HG03521 (cell line): ENCODE measurements at regions not wholly inside any gene's neighbourhood (a gene's known extent, or its start where the extent isn't known, plus 50 kb on each side); places are given as distances from the start of the nearest gene placed in this dataset.

Experiments
- ATAC-seq: cut with Tn5 transposase; IDR thresholded peaks from one replicate; pipeline ENCODE4 v1.9.1; 2021; ENCODE audit warnings: mild to moderate bottlenecking, moderate library complexity; ENCODE audit not compliant: unreplicated experiment

DNA sequence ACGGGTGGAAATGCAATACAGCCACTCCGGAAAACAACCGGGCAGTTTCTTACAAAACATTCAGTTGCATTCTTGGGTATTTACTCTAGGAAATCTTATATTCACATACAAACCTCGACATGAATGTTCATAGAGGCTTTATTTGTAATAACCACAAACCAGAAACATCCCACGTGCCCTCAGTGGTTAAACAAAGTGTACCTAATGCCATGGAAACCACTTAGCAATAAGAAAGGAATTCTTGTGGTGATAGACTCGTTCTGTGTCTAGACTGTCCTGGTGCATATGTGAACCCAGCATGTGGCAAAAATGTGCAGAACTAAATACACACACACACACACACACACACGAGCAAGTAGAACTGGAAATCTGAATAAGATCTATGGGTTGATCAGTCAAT is 1073.3 kb downstream of the TBC1D22A start:
- ATAC-seq = no peak

GRCh38 chr22:47826016-47826415 is 1063.6 kb downstream of the TBC1D22A start:
- no peak for ATAC-seq

DNA sequence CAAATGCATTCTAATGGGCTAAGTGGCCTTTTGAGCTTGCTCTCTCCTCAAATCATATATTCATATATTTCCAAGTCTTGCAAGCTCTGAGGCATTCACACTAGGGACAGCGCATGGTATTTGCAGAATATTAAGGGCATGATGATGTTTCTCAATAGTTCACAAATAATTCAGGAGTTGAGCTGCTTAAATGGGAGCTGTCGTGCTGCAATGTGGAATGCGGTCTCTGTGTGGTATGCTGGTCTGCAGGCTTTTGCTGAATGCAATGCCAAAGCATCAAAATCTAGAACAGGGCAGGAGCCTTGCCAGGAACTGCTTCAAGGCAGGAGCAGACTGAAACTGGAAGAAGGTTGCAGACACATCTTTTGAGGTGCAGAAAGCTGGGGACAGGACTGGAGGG is 1060.0 kb downstream of the TBC1D22A start:
- ATAC-seq = no peak

- ATAC-seq = no peak
Observed at GRCh38 chr22:47818496-47818895, 1056.0 kb downstream of the TBC1D22A start.

GRCh38 chr22:47817380-47817779 is 1054.9 kb downstream of the TBC1D22A start:
- ATAC-seq = no peak

DNA sequence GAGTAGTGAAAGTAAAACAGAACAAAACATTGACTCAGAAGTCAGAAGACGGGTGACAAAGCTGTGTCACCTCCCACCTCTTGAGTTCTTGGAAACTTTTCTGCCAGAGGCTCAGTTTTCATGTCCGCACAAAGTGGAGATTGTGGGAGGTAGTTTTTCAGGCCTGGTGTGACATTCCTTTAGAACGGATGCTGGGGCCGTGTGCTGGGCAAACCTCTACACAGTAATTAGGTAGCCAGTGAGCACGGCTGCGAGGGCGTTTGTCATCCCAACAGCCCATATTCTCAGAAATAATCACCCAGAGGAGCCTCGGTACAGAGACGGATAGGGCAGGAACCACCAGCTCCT is 1054.4 kb downstream of the TBC1D22A start:
- ATAC-seq = no peak

- ATAC-seq = no peak
Observed at GRCh38 chr22:47816121-47816862, 1053.8 kb downstream of the TBC1D22A start.

DNA sequence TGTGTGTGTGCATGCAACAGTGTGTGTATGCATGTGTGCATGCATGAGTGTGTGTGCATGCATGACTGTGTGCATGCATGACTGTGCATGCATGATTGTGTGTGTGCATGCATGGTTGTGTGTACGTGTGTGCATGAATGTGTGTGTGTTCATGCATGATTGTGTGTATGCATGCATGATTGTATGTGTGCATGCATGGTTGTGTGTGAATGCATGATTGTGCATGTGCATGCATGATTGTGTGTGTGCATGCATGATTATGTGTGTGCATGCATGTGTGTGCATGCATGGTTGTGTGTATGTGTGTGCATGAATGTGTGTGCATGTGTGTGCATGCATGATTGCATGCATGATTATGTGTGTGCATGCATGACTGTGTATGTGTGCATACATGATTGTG is 1052.0 kb downstream of the TBC1D22A start:
- ATAC-seq = no peak

DNA sequence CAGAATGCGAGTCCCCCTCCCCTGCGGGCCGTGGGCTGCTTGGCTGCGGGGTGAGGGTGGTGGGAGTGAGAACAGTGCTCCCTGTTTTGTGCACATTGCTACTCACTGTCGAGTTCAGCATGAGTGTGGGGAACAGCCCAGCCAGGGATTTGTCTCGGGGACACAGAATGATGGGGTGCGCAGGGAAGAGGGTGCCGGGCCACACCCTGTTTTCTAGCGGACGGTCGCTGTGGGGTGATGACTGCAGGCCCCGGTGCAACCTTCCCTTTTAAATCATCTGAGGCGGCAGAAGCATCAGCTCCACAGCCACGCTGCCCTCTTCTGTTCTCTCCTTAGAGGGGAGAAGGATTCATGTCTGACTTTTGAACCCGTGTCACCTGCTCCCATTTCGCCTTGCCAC is 1051.2 kb downstream of the TBC1D22A start:
- ATAC-seq = no peak

- no peak for ATAC-seq
Observed at GRCh38 chr22:47811971-47812370, 1049.5 kb downstream of the TBC1D22A start.

DNA sequence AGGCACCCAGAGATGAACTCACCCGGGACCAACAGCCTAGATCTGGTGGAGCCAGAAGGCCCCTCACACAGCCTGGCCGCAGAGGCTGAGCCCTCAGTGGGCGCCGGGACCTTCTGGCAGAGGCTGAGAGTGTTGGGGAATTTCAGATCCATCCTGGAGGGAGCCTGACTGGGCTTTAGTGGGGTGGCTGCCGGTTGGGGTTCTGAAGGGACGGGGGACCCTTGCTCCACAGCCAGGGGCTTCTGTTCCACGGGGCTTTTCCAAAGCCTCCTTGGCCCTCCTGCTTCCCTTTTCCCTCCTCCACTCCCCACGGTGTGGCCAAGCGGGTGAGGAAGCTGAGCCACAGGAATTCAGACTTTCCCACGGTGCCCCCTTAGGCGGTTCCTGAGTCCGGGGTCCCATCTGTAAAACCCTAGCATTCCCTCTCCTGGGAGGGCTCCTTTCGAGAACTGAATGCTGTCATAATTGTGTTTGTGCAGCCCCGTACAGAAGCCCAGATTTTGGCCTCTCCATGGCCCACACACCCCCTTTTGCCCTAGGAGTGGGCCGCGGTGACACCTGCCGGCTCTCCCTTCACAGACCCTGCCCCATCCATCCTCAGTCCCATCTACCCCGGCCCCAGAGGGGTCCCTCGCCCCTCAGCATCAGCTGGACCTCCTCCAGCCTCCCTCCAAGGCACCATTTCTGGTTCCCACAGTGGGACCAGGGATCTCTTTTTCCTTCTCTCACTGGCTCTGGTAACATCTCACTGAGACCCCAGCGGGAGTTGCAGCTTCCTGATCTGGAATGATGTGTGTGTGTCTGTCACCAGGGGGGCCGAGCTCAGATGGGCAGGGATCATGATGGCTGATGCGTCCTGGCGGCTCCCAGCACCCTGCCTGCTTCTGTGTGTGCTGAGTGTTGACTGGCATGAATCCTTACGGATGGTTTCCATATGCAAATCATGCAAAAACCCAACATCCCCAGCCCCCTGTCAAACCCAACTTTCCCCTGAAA is 1048.4 kb downstream of the TBC1D22A start:
- ATAC-seq = no peak

DNA sequence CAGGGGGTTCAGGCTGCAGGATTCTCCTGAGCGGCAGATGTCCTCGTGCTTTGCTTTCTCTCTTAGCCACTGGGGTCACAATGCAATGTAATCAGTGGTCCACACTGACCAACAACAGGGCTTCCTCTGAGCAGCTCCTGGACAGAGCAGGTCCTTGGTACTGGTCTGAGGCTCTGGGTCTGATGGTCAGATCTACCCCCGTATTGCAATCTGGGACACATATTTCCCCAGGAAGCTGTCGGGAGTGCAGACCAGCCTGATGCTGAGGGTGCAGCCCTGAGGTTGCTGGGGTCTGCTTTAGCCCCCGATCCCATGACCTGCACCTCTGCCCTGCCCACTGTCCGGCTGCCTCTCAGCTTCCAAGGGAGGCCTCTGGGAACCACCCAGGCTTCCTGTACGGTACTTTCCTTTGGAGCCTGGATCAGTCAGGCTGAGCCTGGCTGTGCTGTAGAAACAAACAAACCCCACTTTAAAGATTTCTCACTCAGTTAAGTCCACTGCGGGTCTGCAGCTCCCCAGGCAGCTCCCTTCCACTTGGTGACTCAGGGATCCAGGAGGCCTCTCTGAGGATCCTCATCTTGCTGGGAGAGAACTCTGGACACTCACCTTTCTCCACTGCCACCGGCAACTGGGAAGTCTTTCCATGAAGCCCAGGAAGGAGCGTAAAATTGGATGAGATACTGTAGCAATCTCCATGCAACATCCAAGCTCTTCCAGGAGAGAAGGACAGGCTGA is 1046.6 kb downstream of the TBC1D22A start:
- no peak for ATAC-seq

DNA sequence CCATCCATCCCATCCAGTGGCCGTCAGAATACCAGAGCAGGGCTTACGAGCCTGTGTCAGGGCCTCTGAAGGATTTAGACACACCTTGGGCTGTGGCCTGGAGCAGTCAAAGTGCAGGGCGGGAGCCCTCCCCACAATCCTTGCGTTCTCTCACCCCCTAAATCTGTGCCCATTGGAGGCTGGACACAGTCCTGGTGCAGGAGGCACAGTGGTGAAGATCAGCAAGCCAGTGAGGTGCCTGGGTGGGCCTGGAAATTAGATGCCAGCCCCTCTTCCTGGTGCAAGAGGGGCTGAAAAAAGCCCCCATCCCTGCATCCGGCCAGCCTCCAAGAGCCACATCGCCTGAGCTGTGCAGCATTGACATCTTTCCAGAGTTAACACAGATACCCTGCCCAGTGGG is 1045.8 kb downstream of the TBC1D22A start:
- no peak for ATAC-seq

GRCh38 chr22:47807506-47807905 is 1045.1 kb downstream of the TBC1D22A start:
- ATAC-seq = no peak

GRCh38 chr22:47806894-47807293 is 1044.4 kb downstream of the TBC1D22A start:
- ATAC-seq = no peak

DNA sequence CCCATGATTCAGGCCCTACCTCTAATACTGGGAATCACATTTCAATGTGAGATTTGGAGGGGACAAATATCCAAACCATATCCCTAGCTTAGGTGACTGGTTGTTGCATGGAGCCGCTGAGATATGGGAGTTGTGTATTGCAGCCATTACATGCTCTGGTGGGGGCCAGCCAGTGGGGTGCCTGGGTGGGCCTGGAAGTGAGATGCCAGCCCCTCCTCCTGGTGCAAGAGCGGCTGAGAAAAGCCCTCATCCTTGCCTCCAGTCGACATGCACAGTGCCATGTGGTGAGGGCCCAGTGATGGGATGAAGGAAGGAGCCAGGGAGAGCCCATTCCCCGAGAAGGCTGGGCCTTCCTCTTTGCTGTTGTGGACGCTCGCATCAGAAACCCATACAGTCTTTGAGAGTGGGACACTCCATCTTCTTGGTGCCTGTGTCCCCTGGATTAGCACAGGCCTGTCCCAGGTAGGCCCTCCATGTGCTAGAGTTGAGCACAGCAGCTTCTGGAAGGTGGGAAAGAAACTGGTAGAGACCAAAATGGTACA is 1043.0 kb downstream of the TBC1D22A start:
- ATAC-seq = no peak

GRCh38 chr22:47804281-47804680 is 1041.8 kb downstream of the TBC1D22A start:
- ATAC-seq = no peak

DNA sequence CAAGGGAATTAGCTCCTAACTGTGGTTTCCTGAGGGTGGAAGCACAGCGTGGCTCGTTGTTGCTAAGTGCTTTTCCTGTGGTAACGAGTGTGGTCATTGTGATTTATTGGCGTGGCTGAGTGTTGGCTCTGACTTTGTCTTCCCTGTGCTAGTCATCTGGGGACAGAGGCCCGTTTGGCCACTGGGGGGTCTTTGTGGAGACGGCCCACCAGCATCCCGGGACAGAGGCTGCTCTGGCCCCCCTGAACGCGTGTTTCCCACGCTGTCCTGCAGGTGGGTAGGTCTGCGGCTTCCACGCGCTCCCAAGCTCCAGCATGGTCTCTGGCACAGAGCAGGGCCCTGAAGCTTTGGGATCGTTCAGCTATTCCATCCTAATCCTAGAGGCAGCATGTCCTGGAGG is 1040.0 kb downstream of the TBC1D22A start:
- ATAC-seq = no peak

DNA sequence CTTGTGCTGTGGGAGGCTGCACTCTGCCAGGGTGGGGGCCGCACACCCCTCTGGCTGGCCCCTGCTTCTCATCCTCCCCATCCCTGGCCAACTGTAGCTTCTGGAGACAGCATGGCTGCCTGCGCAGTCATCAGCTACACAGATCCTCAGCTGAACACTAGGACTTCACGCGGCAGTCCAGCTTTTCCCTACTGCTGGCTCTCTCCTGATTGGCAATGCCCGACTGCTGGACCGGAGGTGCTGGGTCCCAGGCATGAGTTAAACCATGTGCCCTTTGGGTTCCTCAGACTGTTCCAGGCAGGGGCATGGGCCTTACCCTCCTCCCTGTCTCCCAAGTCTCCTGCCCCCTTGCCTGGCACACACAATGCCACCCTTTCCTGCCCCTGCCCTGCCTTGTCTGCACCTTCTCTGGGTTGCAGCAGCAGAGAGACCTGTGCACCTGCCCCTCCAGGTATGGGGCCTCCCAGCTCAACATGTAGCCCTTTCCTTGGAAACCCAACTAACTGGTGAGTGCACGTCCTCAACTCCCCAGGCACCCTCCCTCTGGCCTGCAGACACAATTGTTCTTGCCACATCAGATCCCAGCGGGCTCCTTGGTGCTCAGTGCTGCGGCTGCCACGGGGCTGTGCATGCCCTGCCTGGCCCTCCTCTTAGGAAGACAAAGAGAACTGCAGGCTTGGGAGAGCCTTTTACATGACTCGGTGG is 1039.2 kb downstream of the TBC1D22A start:
- no peak for ATAC-seq

- ATAC-seq = no peak
Observed at GRCh38 chr22:47798229-47798628, 1035.8 kb downstream of the TBC1D22A start.
